HepG2 (cell line): ENCODE measurements at regions not wholly inside any gene's neighbourhood (a gene's known extent, or its start where the extent isn't known, plus 50 kb on each side); places are given as distances from the start of the nearest gene placed in this dataset.

Experiments used
- ADNP ChIP-seq: sonication (generic); formaldehyde crosslinking; IDR thresholded peaks from 2 replicates; pipeline ENCODE4 v1.4.0; 2020; ENCODE audit warnings: missing genetic modification reagents
- NFATC3 ChIP-seq: sonication (generic); formaldehyde crosslinking; IDR thresholded peaks from 2 replicates; pipeline ENCODE4 v1.5.1; 2020; ENCODE audit warnings: mild to moderate bottlenecking, missing genetic modification reagents
- NFYC ChIP-seq: IDR thresholded peaks from 2 replicates; pipeline ENCODE4 v1.6.1; 2016; ENCODE audit warnings: missing genetic modification reagents, missing compliant biosample characterization
- NR2F1 ChIP-seq, 2 experiments: fragments of 450-650 bp in 1 of 2; formaldehyde crosslinking in 1 of 2; IDR thresholded peaks; 2 replicates each; pipeline versions ENCODE4 v1.5.0 to v1.6.1; 2016 to 2020; ENCODE audit warnings: mild to moderate bottlenecking in 1 of 2, missing compliant biosample characterization in 1 of 2, missing genetic modification reagents in 1 of 2, moderate library complexity in 1 of 2
- PRDM10 ChIP-seq: sonication (generic); formaldehyde crosslinking; IDR thresholded peaks from 2 replicates; pipeline ENCODE4 v1.4.0; 2020; ENCODE audit warnings: low read depth, missing genetic modification reagents
- SOX13 ChIP-seq, 3 experiments: fragments of 450-650 bp in 1 of 3; sonication (generic) in 1 of 3; formaldehyde crosslinking in 1 of 3; IDR thresholded peaks in 2 of 3; conservative IDR thresholded peaks in 1 of 3; 2 replicates each; pipeline versions ENCODE4 v1.5.0 to v1.6.1; 2016 to 2020; ENCODE audit warnings: antibody characterized with exemption in 1 of 3, mild to moderate bottlenecking in 1 of 3, missing compliant biosample characterization in 1 of 3, missing genetic modification reagents in 1 of 3, moderate library complexity in 1 of 3
- SP1 ChIP-seq, 2 experiments: fragments of 450-650 bp in 1 of 2; sonication (generic) in 1 of 2; formaldehyde crosslinking in 1 of 2; IDR thresholded peaks; 2 replicates each; pipeline versions ENCODE4 v1.4.0 to v1.6.1; 2016 to 2020; ENCODE audit warnings: missing genetic modification reagents in 1 of 2
- TRIM24 ChIP-seq: sonication (generic); formaldehyde crosslinking; IDR thresholded peaks from 2 replicates; pipeline ENCODE4 v1.8.0; 2022; ENCODE audit warnings: mild to moderate bottlenecking, missing genetic modification reagents
- ZFAT ChIP-seq: sonication (generic); formaldehyde crosslinking; conservative IDR thresholded peaks from 2 replicates; pipeline ENCODE4 v1.8.1; 2023; ENCODE audit warnings: missing genetic modification reagents, inconsistent platforms
- ZNF329 ChIP-seq: sonication (generic); formaldehyde crosslinking; IDR thresholded peaks from 2 replicates; pipeline ENCODE4 v1.9.0; 2021; ENCODE audit warnings: low read depth, mild to moderate bottlenecking, missing genetic modification reagents
- ZNF501 ChIP-seq: sonication (generic); formaldehyde crosslinking; IDR thresholded peaks from 2 replicates; pipeline ENCODE4 v1.5.1; 2020; ENCODE audit warnings: mild to moderate bottlenecking, moderate library complexity, missing genetic modification reagents
- ZNF660 ChIP-seq: sonication (generic); formaldehyde crosslinking; IDR thresholded peaks from 2 replicates; pipeline ENCODE4 v1.5.1; 2020; ENCODE audit warnings: mild to moderate bottlenecking, low read depth, missing genetic modification reagents, borderline replicate concordance
- ZNF770 ChIP-seq: sonication (generic); formaldehyde crosslinking; IDR thresholded peaks from 2 replicates; pipeline ENCODE4 v1.5.0; 2020; ENCODE audit warnings: mild to moderate bottlenecking, missing genetic modification reagents
- ZNF782 ChIP-seq: sonication (generic); formaldehyde crosslinking; IDR thresholded peaks from 2 replicates; pipeline ENCODE4 v1.4.0; 2020; ENCODE audit warnings: missing genetic modification reagents, mild to moderate bottlenecking, borderline replicate concordance
- ZNF790 ChIP-seq: sonication (generic); formaldehyde crosslinking; IDR thresholded peaks from 2 replicates; pipeline ENCODE4 v1.8.0; 2022; ENCODE audit warnings: missing genetic modification reagents, mild to moderate bottlenecking, borderline replicate concordance
- ZSCAN31 ChIP-seq: sonication (generic); formaldehyde crosslinking; IDR thresholded peaks from 2 replicates; pipeline ENCODE4 v1.5.0; 2020; ENCODE audit warnings: low read depth, mild to moderate bottlenecking, missing genetic modification reagents
- ZSCAN9 ChIP-seq: IDR thresholded peaks from 2 replicates; pipeline ENCODE4 v1.6.1; 2016; ENCODE audit warnings: borderline replicate concordance
- TF ChIP-seq, protein P1 (sequence below): sonication (generic); formaldehyde crosslinking; IDR thresholded peaks from 2 replicates; pipeline ENCODE4 v1.4.0; 2020; ENCODE audit warnings: missing genetic modification reagents, borderline replicate concordance
- TF ChIP-seq, protein P2 (sequence below): IDR thresholded peaks from 2 replicates; pipeline ENCODE4 v1.6.1; 2016

GRCh38 chr17:72403713-72404209 is 282.9 kb downstream of the SOX9 start (continued):
- TF ChIP-seq NFYC (CRISPR knock-in tag) (peak; percentile 23; the same call in 1 of the 2 replicates), ZFAT (CRISPR knock-in tag) (no peak), SP1 (IDR thresholded peaks at IDR 0.05) (no peak), SP1 (CRISPR knock-in tag; IDR thresholded peaks at IDR 0.05) (no peak), ADNP (no peak), PRDM10 (peak; percentile 58; the same call in 1 of the 2 replicates), ZNF501 (CRISPR knock-in tag) (peak; percentile 75; the same call in 1 of the 2 replicates), ZNF660 (CRISPR knock-in tag) (no peak), ZNF782 (CRISPR knock-in tag) (peak; percentile 16; the same call in 1 of the 2 replicates), ZNF770 (CRISPR knock-in tag) (peak; percentile 63; the same call in 1 of the 2 replicates), NFATC3 (CRISPR knock-in tag) (peak; percentile 95), ZSCAN31 (peak; percentile 94), TRIM24 (CRISPR knock-in tag) (peak; percentile 61; the same call in 1 of the 2 replicates), SOX13 (IDR thresholded peaks at IDR 0.05) (peak; percentile 95), SOX13 (CRISPR knock-in tag; conservative IDR thresholded peaks at IDR 0.05 in 1 of 2, IDR thresholded peaks at IDR 0.05 in 1 of 2) (peak in 1 of 2 experiments; percentile 99; a peak in 2 of 4 replicates), ZNF329 (CRISPR knock-in tag) (no peak), ZNF790 (CRISPR knock-in tag) (no peak), NR2F1 (CRISPR knock-in tag; IDR thresholded peaks at IDR 0.05) (peak in 1 of 2 experiments; percentile 53; a peak in 1 of 4 replicates), ZSCAN9 (CRISPR knock-in tag) (peak; percentile 92; the same call in 1 of the 2 replicates)
- TF ChIP-seq, protein P1, sequence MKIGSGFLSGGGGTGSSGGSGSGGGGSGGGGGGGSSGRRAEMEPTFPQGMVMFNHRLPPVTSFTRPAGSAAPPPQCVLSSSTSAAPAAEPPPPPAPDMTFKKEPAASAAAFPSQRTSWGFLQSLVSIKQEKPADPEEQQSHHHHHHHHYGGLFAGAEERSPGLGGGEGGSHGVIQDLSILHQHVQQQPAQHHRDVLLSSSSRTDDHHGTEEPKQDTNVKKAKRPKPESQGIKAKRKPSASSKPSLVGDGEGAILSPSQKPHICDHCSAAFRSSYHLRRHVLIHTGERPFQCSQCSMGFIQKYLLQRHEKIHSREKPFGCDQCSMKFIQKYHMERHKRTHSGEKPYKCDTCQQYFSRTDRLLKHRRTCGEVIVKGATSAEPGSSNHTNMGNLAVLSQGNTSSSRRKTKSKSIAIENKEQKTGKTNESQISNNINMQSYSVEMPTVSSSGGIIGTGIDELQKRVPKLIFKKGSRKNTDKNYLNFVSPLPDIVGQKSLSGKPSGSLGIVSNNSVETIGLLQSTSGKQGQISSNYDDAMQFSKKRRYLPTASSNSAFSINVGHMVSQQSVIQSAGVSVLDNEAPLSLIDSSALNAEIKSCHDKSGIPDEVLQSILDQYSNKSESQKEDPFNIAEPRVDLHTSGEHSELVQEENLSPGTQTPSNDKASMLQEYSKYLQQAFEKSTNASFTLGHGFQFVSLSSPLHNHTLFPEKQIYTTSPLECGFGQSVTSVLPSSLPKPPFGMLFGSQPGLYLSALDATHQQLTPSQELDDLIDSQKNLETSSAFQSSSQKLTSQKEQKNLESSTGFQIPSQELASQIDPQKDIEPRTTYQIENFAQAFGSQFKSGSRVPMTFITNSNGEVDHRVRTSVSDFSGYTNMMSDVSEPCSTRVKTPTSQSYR: peak; percentile 74; the same call in 1 of the 2 replicates
- TF ChIP-seq, protein P2, sequence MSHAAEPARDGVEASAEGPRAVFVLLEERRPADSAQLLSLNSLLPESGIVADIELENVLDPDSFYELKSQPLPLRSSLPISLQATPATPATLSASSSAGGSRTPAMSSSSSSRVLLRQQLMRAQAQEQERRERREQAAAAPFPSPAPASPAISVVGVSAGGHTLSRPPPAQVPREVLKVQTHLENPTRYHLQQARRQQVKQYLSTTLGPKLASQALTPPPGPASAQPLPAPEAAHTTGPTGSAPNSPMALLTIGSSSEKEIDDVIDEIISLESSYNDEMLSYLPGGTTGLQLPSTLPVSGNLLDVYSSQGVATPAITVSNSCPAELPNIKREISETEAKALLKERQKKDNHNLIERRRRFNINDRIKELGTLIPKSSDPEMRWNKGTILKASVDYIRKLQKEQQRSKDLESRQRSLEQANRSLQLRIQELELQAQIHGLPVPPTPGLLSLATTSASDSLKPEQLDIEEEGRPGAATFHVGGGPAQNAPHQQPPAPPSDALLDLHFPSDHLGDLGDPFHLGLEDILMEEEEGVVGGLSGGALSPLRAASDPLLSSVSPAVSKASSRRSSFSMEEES (CRISPR knock-in tag): peak; percentile 91
